Panc1 (cell line): ENCODE measurements at regions not wholly inside any gene's neighbourhood (a gene's known extent, or its start where the extent isn't known, plus 50 kb on each side); places are given as distances from the start of the nearest gene placed in this dataset.

ENCODE experiments used
- ATAC-seq: fragments of 200-7000 bp; cut with Tn5 transposase; 2 replicates; pipeline ENCODE4 v1.9.1; 2020; ENCODE audit warnings: mild to moderate bottlenecking, moderate library complexity
- BruUV-seq: library from RNA; stranded (reverse); fragments of 400-500 nt; replicated peaks from 2 replicates; lab custom pipeline; 2021; lab: Mats Ljungman, UMichigan
- CTCF ChIA-PET: fragments of 300-600 bp; sonication (Branson Sonifier 250); formaldehyde crosslinking; loops from one replicate; lab custom pipeline; 2022; ENCODE audit warnings: antibody characterized with exemption; lab: Charles Lee
- POLR2A ChIA-PET: fragments of 300-600 bp; sonication (Branson Sonifier 250); formaldehyde crosslinking; loops from one replicate; lab custom pipeline; 2022; ENCODE audit warnings: antibody characterized with exemption; lab: Charles Lee
- DNase-seq: peaks from one replicate; pipeline ENCODE4 v3.0.0-alpha.2; 2010; ENCODE audit warnings: low read depth, low spot score
- H3K27ac ChIP-seq: 2 replicates; pipeline ENCODE4 v1.5.1; 2011; ENCODE audit warnings: mild to moderate bottlenecking, low read length, inconsistent platforms
- H3K27me3 ChIP-seq: fragments of 200-500 bp; sonication (Bioruptor generic); 2 replicates; pipeline ENCODE4 v1.6.0; 2014; ENCODE audit warnings: low read length, inconsistent platforms; ENCODE audit not compliant: control insufficient read depth, insufficient read depth
- H3K36me3 ChIP-seq: fragments of 200-500 bp; sonication (Bioruptor generic); 2 replicates; pipeline ENCODE4 v1.5.1; 2014; ENCODE audit warnings: inconsistent platforms, mild to moderate bottlenecking, low read length, moderate library complexity; ENCODE audit not compliant: control insufficient read depth, insufficient read depth
- H3K4me1 ChIP-seq: 2 replicates; pipeline ENCODE4 v1.5.1; 2011; ENCODE audit warnings: inconsistent platforms, mild to moderate bottlenecking, low read length, moderate library complexity; ENCODE audit not compliant: control insufficient read depth, insufficient read depth
- H3K4me3 ChIP-seq, 2 experiments: 2 replicates each; pipeline ENCODE4 v1.5.1; 2011 to 2012; ENCODE audit warnings: low read depth in 2 of 2, low read length in 2 of 2, mild to moderate bottlenecking in 2 of 2, inconsistent platforms in 1 of 2, moderate library complexity in 1 of 2
- H3K9me3 ChIP-seq: fragments of 200-500 bp; sonication (Bioruptor generic); 2 replicates; pipeline ENCODE4 v1.5.1; 2014; ENCODE audit warnings: low read depth, mild to moderate bottlenecking, inconsistent platforms, low read length, moderate library complexity; ENCODE audit not compliant: control insufficient read depth, insufficient read depth
- POLR2AphosphoS5 ChIP-seq: IDR thresholded peaks from 2 replicates; pipeline ENCODE4 v1.6.1; 2012; ENCODE audit warnings: mild to moderate bottlenecking, low read depth, low read length, moderate library complexity
- SIN3A ChIP-seq: IDR thresholded peaks from 2 replicates; pipeline ENCODE4 v1.6.1; 2012; ENCODE audit warnings: low read depth, mild to moderate bottlenecking, low read length, moderate library complexity, borderline replicate concordance; ENCODE audit not compliant: insufficient read depth
- TCF7L2 ChIP-seq: IDR thresholded peaks from 2 replicates; pipeline ENCODE4 v1.6.1; 2011; ENCODE audit warnings: mild to moderate bottlenecking, low read depth, low read length, inconsistent platforms
- in situ Hi-C: cut with HindIII; loops from 2 replicates; pipeline ENCODE4 v1.10.0; 2016; ENCODE audit warnings: low sequenced_read_pairs, low pct_unique_long_range_greater_than_20kb
- intact Hi-C: fragments of 100-400 bp; cut with micrococcal nuclease; formaldehyde crosslinking; loops from one replicate; pipeline ENCODE4 v1.10.0; 2022; ENCODE audit not compliant: unreplicated experiment
- TF ChIP-seq, protein P1 (sequence below), 2 experiments: IDR thresholded peaks; 2 replicates each; pipeline ENCODE4 v1.6.1; 2011 to 2012; ENCODE audit warnings: low read depth in 2 of 2, control low read depth in 1 of 2, low read length in 1 of 2, mild to moderate bottlenecking in 1 of 2, moderate library complexity in 1 of 2; ENCODE audit not compliant: insufficient read depth in 1 of 2
- TF ChIP-seq, protein P2 (sequence below): fragments of 450-650 bp; IDR thresholded peaks from 2 replicates; pipeline ENCODE4 v1.5.1; 2017; ENCODE audit warnings: mild to moderate bottlenecking

DNA sequence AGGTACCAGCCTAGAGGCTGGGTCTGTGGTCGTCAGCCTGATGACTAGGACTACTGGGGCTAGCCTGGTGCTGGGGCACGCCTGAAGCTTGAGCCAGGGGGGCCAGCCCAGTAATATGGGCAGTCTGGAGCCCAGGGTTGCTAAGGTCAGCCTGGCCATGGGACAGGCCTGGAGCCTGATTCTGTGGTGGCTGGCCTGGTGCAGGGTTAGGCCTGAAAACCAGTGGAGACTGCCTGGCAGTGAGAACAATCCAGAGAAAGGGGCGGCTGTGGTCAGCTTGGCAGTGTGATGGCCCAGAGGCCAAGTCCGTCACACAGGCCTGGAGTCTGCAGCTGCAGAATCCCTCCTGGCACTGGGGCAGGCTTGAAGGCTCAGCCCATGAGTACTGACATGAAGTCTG is 445.8 kb downstream of the SATB2 start:
- POLR2A ChIA-PET: no interaction called here
- no peaks in the 10 kb centered on the region for H3K9me3 ChIP-seq
- no peaks in the 10 kb centered on the region for H3K36me3 ChIP-seq
- intact Hi-C loops: no loop called here
- DNase-seq (no peak), ATAC-seq (no peak)
- CTCF ChIA-PET: no interaction called here
- no peaks in the 10 kb centered on the region for H3K4me1 ChIP-seq
- in situ Hi-C loops: no loop called here
- no peaks in the 10 kb centered on the region for H3K27me3 ChIP-seq
- TF ChIP-seq, protein P1, sequence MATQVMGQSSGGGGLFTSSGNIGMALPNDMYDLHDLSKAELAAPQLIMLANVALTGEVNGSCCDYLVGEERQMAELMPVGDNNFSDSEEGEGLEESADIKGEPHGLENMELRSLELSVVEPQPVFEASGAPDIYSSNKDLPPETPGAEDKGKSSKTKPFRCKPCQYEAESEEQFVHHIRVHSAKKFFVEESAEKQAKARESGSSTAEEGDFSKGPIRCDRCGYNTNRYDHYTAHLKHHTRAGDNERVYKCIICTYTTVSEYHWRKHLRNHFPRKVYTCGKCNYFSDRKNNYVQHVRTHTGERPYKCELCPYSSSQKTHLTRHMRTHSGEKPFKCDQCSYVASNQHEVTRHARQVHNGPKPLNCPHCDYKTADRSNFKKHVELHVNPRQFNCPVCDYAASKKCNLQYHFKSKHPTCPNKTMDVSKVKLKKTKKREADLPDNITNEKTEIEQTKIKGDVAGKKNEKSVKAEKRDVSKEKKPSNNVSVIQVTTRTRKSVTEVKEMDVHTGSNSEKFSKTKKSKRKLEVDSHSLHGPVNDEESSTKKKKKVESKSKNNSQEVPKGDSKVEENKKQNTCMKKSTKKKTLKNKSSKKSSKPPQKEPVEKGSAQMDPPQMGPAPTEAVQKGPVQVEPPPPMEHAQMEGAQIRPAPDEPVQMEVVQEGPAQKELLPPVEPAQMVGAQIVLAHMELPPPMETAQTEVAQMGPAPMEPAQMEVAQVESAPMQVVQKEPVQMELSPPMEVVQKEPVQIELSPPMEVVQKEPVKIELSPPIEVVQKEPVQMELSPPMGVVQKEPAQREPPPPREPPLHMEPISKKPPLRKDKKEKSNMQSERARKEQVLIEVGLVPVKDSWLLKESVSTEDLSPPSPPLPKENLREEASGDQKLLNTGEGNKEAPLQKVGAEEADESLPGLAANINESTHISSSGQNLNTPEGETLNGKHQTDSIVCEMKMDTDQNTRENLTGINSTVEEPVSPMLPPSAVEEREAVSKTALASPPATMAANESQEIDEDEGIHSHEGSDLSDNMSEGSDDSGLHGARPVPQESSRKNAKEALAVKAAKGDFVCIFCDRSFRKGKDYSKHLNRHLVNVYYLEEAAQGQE (IDR thresholded peaks at IDR 0.05; ENCODE audit: insufficient read depth in 1 of 2, low read depth in 2 of 2, low read length in 1 of 2): no peak
- TF ChIP-seq POLR2AphosphoS5 (no peak), TCF7L2 (no peak), SIN3A (no peak)
- TF ChIP-seq, protein P2, sequence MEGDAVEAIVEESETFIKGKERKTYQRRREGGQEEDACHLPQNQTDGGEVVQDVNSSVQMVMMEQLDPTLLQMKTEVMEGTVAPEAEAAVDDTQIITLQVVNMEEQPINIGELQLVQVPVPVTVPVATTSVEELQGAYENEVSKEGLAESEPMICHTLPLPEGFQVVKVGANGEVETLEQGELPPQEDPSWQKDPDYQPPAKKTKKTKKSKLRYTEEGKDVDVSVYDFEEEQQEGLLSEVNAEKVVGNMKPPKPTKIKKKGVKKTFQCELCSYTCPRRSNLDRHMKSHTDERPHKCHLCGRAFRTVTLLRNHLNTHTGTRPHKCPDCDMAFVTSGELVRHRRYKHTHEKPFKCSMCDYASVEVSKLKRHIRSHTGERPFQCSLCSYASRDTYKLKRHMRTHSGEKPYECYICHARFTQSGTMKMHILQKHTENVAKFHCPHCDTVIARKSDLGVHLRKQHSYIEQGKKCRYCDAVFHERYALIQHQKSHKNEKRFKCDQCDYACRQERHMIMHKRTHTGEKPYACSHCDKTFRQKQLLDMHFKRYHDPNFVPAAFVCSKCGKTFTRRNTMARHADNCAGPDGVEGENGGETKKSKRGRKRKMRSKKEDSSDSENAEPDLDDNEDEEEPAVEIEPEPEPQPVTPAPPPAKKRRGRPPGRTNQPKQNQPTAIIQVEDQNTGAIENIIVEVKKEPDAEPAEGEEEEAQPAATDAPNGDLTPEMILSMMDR: no peak
- H3K4me3 ChIP-seq: no peak overlapping the region
- no peak overlapping the region for H3K27ac ChIP-seq
- BruUV-seq: no TSS peak

DNA sequence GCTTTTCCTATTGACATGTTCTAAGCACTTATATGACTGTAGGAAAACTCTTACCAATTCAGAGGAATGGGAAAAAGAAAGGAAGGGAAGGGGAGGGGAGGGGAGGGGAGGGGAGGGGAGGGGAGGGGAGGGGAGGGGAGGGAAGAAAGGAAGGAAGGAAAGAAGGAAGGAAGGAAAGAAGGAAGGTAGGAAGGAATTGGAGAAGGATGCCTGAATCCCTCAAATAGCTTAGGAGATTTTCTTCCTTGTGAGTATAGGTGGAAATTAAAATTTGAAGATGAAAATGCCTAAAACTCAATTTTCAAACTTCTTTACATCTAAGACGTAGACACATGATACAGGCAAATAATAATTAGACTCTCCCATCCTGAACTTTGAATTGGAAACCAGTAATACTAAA is 463.1 kb downstream of the SATB2 start:
- no peaks in the 10 kb centered on the region for H3K36me3 ChIP-seq
- intact Hi-C loops (no loop called here), in situ Hi-C loops (no loop called here)
- TF ChIP-seq, protein P2: no peak
- no peak for TF ChIP-seq TCF7L2
- no peak for TF ChIP-seq SIN3A
- TF ChIP-seq POLR2AphosphoS5: no peak
- TF ChIP-seq, protein P1 (IDR thresholded peaks at IDR 0.05; ENCODE audit: insufficient read depth in 1 of 2, low read depth in 2 of 2, low read length in 1 of 2): no peak
- no peaks in the 10 kb centered on the region for H3K4me1 ChIP-seq
- H3K27ac ChIP-seq: no peak overlapping the region
- ChIA-PET CTCF (no interaction called here), POLR2A (no interaction called here)
- DNase-seq (no peak), ATAC-seq (no peak)
- H3K27me3 ChIP-seq: no peaks in the 10 kb centered on the region
- no TSS peak for BruUV-seq
- H3K9me3 ChIP-seq: peaks cover 5% of the 10 kb centered on the region; the same call in 1 of the 2 replicates
- H3K4me3 ChIP-seq: no peak overlapping the region
